Keratinocyte (primary cell): ENCODE measurements at regions not wholly inside any gene's neighbourhood (a gene's known extent, or its start where the extent isn't known, plus 50 kb on each side); places are given as distances from the start of the nearest gene placed in this dataset.
A peak's percentile ranks its signal among the peaks of the same experiment; 100 is the strongest.

Source experiments
- DNase-seq: peaks from one replicate; pipeline ENCODE4 v3.0.0-alpha.2; 2011; ENCODE audit warnings: low read depth, missing footprints, low spot score
- FAIRE-seq: peaks from 2 replicates; lab custom pipeline; 2011; peaks lifted over from hg19 to GRCh38; lab: Jason Lieb, UNC
- H2AFZ ChIP-seq: 2 replicates; pipeline ENCODE4 v1.6.0; 2012; ENCODE audit warnings: low read length, control low read depth, inconsistent platforms; ENCODE audit not compliant: control insufficient read depth
- H3K27ac ChIP-seq: 2 replicates; pipeline ENCODE4 v1.5.1; 2011; ENCODE audit warnings: low read length; ENCODE audit not compliant: control insufficient read depth, insufficient read depth
- H3K27me3 ChIP-seq: 3 replicates; pipeline ENCODE4 v1.6.0; 2011; ENCODE audit warnings: low read length; ENCODE audit not compliant: control insufficient read depth, insufficient read depth; ENCODE audit errors: extremely low read depth
- H3K36me3 ChIP-seq, 2 experiments: 2 replicates in 1 of 2; 3 replicates in 1 of 2; pipeline ENCODE4 v1.5.1; 2011; ENCODE audit warnings: low read length in 2 of 2, mild to moderate bottlenecking in 1 of 2; ENCODE audit not compliant: control insufficient read depth in 2 of 2, insufficient read depth in 2 of 2; ENCODE audit errors: extremely low read depth in 1 of 2
- H3K4me1 ChIP-seq: 3 replicates; pipeline ENCODE4 v1.5.1; 2011; ENCODE audit warnings: low read length; ENCODE audit not compliant: control insufficient read depth, insufficient read depth; ENCODE audit errors: extremely low read depth
- H3K4me2 ChIP-seq: 3 replicates; pipeline ENCODE4 v1.6.0; 2011; ENCODE audit warnings: low read depth, low read length; ENCODE audit not compliant: control insufficient read depth, insufficient read depth; ENCODE audit errors: extremely low read depth
- H3K4me3 ChIP-seq, 3 experiments: fragments of 200-600 bp in 1 of 3; sonication (generic) in 1 of 3; 2 replicates in 2 of 3; 3 replicates in 1 of 3; pipeline ENCODE4 v1.5.1; 2011 to 2016; ENCODE audit warnings: low read length in 3 of 3, mild to moderate bottlenecking in 3 of 3, control low read depth in 2 of 3, inconsistent platforms in 1 of 3, low read depth in 1 of 3, mixed read lengths in 1 of 3, mixed run types in 1 of 3, moderate library complexity in 1 of 3; ENCODE audit not compliant: control insufficient read depth in 2 of 3, insufficient read depth in 2 of 3; ENCODE audit errors: extremely low read depth in 1 of 3
- H3K79me2 ChIP-seq: 2 replicates; pipeline ENCODE4 v1.6.0; 2012; ENCODE audit warnings: low read length; ENCODE audit not compliant: control insufficient read depth, insufficient read depth
- H3K9ac ChIP-seq: 3 replicates; pipeline ENCODE4 v1.6.0; 2011; ENCODE audit warnings: low read length; ENCODE audit not compliant: control insufficient read depth, insufficient read depth; ENCODE audit errors: extremely low read depth
- H3K9me1 ChIP-seq: 3 replicates; pipeline ENCODE4 v1.6.0; 2011; ENCODE audit warnings: low read length; ENCODE audit not compliant: control insufficient read depth, insufficient read depth; ENCODE audit errors: extremely low read depth
- H3K9me3 ChIP-seq: 2 replicates; pipeline ENCODE4 v1.5.1; 2012; ENCODE audit warnings: low read depth, low read length; ENCODE audit not compliant: control insufficient read depth
- H4K20me1 ChIP-seq: 3 replicates; pipeline ENCODE4 v1.6.0; 2011; ENCODE audit warnings: low read length; ENCODE audit not compliant: control insufficient read depth, insufficient read depth; ENCODE audit errors: extremely low read depth
- EZH2 ChIP-seq: IDR thresholded peaks from one replicate; pipeline ENCODE4 v1.6.1; 2012; ENCODE audit warnings: inconsistent platforms, mild to moderate bottlenecking, low read length, moderate library complexity
- dilution Hi-C: fragments of 300-500 bp; cut with MboI; formaldehyde crosslinking; loops from one replicate; pipeline ENCODE4 v1.7.0; 2020; ENCODE audit warnings: low sequenced_read_pairs; ENCODE audit not compliant: extremely low pct_ligation_motif_present
- TF ChIP-seq, protein P1 (sequence below), 3 experiments: IDR thresholded peaks in 1 of 3; conservative IDR thresholded peaks in 1 of 3; optimal IDR thresholded peaks in 1 of 3; 2 replicates in 2 of 3; 3 replicates in 1 of 3; pipeline versions ENCODE3 to v1.5.1; 2011; ENCODE audit warnings: low read length in 3 of 3, mild to moderate bottlenecking in 3 of 3, moderate library complexity in 2 of 3, control low read depth in 1 of 3, inconsistent platforms in 1 of 3; ENCODE audit not compliant: insufficient read depth in 2 of 3; ENCODE audit errors: extremely low read depth in 1 of 3

DNA sequence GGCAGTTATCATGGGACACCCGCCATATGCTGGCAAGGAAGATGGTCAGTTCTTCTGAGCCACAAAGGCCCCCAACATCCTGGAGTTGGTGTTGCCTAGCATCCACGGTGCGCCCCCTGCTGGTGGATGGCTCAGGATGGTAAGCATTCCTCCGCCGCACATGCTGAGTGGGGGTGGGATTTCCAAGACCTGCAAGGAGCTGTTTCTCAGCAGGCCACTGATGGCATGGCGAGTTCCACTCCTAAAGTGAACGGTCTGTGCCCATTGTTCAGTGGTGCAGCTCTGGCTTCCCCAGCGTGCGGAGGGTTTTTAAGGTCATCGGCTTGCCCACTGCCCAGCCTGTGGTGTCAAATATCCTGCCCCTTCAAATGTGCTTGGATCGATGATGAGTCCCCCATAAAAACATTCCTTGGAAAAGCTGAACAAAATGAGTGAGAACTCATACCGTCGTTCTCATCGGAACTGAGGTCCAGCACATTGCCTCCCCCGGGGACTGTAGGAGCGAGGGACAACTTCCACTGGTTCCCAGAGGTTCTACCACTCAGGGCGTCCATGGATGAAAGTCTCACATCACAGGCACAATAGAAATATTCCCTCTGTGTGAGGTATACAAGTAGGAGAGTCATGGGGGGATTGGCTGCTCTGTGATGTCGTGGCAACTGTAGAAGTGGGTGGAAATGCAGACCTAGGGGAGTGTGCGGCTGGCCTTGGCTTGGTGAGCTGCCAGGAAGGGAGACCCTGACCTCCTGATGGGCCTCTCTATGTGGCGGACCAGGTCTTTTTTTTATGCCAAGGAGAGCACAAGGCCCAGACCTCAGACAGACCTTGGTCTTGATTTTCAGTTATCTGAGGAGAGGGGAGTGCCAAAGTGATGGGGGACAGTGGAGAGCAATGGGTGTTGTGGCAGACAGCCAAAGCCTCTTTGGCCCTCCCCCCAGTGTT is 102.0 kb downstream of the SNRPN start:
- H3K79me2 ChIP-seq: no peaks in the 10 kb centered on the region
- no peak overlapping the region for H3K4me2 ChIP-seq
- no peak overlapping the region for H3K27ac ChIP-seq
- H3K9ac ChIP-seq: no peak overlapping the region
- H3K9me3 ChIP-seq: peaks cover 90% of the 10 kb centered on the region
- FAIRE-seq: no peak
- no peaks in the 10 kb centered on the region for H3K4me1 ChIP-seq
- peaks cover 0 to 30% of the 10 kb centered on the region in 2 experiments for H3K36me3 ChIP-seq
- H4K20me1 ChIP-seq: no peaks in the 10 kb centered on the region
- H2AFZ ChIP-seq: no peak overlapping the region
- dilution Hi-C loops: no loop called here
- DNase-seq: no peak
- TF ChIP-seq, protein P1, sequence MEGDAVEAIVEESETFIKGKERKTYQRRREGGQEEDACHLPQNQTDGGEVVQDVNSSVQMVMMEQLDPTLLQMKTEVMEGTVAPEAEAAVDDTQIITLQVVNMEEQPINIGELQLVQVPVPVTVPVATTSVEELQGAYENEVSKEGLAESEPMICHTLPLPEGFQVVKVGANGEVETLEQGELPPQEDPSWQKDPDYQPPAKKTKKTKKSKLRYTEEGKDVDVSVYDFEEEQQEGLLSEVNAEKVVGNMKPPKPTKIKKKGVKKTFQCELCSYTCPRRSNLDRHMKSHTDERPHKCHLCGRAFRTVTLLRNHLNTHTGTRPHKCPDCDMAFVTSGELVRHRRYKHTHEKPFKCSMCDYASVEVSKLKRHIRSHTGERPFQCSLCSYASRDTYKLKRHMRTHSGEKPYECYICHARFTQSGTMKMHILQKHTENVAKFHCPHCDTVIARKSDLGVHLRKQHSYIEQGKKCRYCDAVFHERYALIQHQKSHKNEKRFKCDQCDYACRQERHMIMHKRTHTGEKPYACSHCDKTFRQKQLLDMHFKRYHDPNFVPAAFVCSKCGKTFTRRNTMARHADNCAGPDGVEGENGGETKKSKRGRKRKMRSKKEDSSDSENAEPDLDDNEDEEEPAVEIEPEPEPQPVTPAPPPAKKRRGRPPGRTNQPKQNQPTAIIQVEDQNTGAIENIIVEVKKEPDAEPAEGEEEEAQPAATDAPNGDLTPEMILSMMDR (optimal IDR thresholded peaks at IDR 0.05 in 1 of 3, IDR thresholded peaks at IDR 0.05 in 1 of 3, conservative IDR thresholded peaks at IDR 0.05 in 1 of 3; ENCODE audit: extremely low read depth in 1 of 3, insufficient read depth in 2 of 3, low read length in 3 of 3): peak in 1 of 3 experiments; percentile 19
- TF ChIP-seq EZH2: no peak
- H3K4me3 ChIP-seq: no peak overlapping the region
- H3K27me3 ChIP-seq: no peaks in the 10 kb centered on the region
- H3K9me1 ChIP-seq: no peaks in the 10 kb centered on the region

DNA sequence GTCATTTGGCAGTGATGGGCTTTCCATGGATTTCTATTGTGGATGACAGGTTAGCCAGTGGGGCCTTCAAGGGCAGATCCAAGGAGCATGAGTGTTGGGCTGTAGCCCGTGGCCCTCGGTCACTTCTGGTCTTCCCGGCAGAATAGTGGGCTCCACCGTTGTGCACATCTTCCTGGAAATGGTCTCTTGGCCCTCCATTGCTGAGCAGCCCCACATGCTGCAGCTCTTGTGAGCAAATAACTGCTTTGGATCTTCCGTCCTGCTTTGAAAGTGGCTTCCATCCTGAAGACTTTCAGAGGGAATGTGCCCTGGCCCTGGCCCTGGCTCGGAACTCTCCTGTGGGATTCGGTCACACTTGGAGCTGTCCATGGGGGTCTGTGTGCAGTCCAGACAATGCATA is 102.8 kb downstream of the SNRPN start:
- Histone ChIP-seq H3K9ac (no peak overlapping the region), H3K4me2 (no peak overlapping the region), H3K79me2 (no peaks in the 10 kb centered on the region), H3K9me3 (peaks cover 91% of the 10 kb centered on the region), H3K4me1 (no peaks in the 10 kb centered on the region), H3K27ac (no peak overlapping the region), H4K20me1 (no peaks in the 10 kb centered on the region), H3K9me1 (no peaks in the 10 kb centered on the region), H3K27me3 (no peaks in the 10 kb centered on the region), H3K4me3 (no peak overlapping the region), H2AFZ (no peak overlapping the region), H3K36me3 (peaks cover 0 to 29% of the 10 kb centered on the region in 2 experiments)
- no peak for TF ChIP-seq EZH2
- TF ChIP-seq, protein P1 (optimal IDR thresholded peaks at IDR 0.05 in 1 of 3, IDR thresholded peaks at IDR 0.05 in 1 of 3, conservative IDR thresholded peaks at IDR 0.05 in 1 of 3; ENCODE audit: extremely low read depth in 1 of 3, insufficient read depth in 2 of 3, low read length in 3 of 3): no peak
- FAIRE-seq (no peak), DNase-seq (no peak)
- dilution Hi-C loops: no loop called here
